ENCODE measurements at regions not wholly inside any gene's neighbourhood (a gene's known extent, or its start where the extent isn't known, plus 50 kb on each side); places are given as distances from the start of the nearest gene placed in this dataset.
"Not testable (repeated sequence)": the region's sequence is repeated elsewhere in the genome, so short reads cannot be mapped to it uniquely, and the experiment has no call there.

DNA sequence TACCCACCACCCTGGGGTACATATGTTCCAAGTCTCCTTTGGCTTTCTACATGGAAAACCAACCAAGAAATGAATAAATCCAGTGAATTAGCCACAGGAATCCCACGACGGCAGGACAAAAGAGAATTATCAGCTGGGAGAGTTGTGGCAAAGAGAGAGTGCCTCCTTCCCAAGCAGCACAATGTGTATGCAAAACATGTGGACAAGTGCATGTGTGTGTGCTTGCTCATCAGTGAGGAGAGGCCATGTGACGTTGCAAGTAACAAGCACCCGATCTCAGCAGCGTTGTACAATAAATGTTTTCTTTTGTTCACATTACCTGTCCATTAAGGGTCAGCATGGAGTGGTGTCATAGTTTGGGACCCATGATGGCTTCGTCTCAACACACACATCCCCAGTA is 50.0 kb upstream of the EMX2 start:
- no peak for TF ChIP-seq ZFX (IDR thresholded peaks at IDR 0.05; ENCODE audit: borderline replicate concordance)
- TF ChIP-seq, protein P1, sequence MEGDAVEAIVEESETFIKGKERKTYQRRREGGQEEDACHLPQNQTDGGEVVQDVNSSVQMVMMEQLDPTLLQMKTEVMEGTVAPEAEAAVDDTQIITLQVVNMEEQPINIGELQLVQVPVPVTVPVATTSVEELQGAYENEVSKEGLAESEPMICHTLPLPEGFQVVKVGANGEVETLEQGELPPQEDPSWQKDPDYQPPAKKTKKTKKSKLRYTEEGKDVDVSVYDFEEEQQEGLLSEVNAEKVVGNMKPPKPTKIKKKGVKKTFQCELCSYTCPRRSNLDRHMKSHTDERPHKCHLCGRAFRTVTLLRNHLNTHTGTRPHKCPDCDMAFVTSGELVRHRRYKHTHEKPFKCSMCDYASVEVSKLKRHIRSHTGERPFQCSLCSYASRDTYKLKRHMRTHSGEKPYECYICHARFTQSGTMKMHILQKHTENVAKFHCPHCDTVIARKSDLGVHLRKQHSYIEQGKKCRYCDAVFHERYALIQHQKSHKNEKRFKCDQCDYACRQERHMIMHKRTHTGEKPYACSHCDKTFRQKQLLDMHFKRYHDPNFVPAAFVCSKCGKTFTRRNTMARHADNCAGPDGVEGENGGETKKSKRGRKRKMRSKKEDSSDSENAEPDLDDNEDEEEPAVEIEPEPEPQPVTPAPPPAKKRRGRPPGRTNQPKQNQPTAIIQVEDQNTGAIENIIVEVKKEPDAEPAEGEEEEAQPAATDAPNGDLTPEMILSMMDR (IDR thresholded peaks at IDR 0.05) = no peak
- H3K27ac ChIP-seq = no peak overlapping the region

DNA sequence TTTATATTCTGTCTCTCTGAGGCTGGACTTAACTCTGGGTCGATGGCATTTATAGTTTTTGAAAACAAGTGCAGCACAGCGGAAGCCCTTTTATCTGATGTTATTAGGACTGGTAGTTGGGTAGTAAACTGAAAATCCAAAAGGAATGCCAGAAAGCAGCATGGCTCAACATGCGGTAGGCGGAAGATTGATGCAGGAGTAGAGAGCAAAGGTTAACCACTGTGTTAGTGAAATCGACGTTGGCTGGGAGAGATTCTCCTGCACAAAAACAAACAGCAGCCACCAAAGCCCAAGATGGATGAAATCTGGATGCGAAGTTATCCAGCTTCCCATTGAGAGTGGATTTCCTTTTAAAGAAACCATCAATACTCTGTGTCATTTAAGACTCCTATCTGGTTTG is 54.5 kb upstream of the EMX2 start:
- TF ChIP-seq, protein P1 (IDR thresholded peaks at IDR 0.05) = no peak
- no peak for TF ChIP-seq ZFX (IDR thresholded peaks at IDR 0.05; ENCODE audit: borderline replicate concordance)
- no peak overlapping the region for H3K27ac ChIP-seq

DNA sequence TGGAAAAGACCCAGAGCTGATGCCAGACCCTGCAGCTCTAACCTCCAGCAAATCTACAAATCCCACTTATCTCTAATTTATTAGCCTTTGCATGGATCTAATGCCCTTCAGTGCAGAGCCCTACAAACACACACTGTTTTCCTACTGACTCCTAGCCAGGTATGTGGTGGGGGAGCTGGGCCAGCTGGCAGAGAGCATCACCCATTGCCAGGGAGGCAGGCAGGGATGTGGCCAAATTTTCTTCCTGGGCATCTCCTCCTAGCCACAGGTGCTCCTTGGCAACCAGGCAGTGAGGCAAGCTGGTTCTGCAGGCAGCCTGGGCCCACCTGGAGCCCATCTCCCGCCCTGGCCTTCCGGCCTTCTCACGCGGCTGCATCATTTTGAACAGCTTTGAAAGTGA is 55.9 kb upstream of the EMX2 start:
- H3K27ac ChIP-seq = no peak overlapping the region

DNA sequence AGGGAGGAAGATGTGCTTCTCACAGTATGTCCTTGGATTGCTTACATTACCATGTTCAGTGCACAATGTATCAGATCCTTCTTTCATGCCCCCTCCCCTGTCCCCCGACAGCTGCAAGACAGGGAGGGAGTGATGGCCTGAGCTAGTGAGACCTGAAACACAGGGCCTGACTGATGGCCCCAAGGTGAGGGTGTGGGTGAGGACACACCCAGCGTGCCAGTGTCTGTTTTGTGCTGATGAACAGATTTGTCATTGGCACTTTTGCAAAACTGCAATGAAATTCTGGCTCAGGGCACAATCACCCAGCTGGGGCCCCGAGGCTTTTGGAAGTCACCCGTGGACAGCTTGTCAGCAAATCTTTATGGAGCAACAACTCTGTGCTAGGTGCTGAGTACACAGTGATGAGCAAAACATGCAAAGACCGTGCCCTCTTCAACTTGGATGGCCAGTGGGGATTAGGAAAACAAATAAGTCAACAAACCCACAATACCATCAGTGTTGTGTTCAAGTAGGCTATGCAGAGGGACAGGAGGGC is 59.4 kb upstream of the EMX2 start:
- H3K27ac ChIP-seq = no peak overlapping the region
- TF ChIP-seq, protein P1 (IDR thresholded peaks at IDR 0.05) = no peak
- TF ChIP-seq ZFX (IDR thresholded peaks at IDR 0.05; ENCODE audit: borderline replicate concordance) = no peak

More for the DNA sequence above, 55.9 kb upstream of the EMX2 start:
- TF ChIP-seq, protein P1 (IDR thresholded peaks at IDR 0.05) = no peak
- no peak for TF ChIP-seq ZFX (IDR thresholded peaks at IDR 0.05; ENCODE audit: borderline replicate concordance)

DNA sequence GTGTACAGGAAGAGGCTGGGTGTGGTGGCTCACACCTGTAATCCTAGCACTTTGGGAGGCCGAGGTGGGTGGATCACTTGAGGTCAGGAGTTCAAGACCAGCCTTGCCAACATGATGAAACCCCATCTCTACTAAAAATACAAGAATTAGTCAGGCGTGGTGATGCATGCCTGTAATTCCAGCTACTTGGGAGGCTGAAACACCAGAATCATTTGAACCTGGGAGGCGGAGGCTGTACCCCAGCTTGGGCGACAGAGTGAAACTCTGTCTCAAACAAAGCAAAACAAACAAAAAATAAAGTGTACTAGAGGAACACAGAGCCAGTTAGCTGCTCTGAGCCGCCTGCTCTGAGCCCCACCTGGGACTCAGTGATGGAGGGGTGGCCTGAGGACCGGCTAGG is 61.5 kb upstream of the EMX2 start:
- not testable (repeated sequence) for H3K27ac ChIP-seq

DNA sequence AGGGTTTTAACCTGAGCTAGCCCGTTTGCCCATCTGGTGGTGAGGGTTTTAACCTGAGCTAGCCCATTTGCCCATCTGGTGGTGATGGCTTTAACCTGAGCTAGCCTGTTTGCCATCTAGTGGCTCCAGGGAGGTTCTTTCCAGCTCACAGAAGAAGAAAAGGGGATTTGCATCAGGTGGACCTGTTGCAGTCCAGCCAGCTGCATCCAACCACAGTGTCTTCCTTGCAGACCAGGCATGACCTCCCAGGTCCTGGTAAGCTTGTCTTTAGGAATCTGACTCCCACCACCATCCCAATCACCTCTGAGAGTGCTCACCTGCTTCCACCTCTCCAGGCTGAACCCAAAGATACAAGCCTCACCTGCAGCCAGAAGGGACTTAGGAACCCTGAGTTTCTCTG is 62.4 kb upstream of the EMX2 start:
- H3K27ac ChIP-seq = no peak overlapping the region
- TF ChIP-seq, protein P1 (IDR thresholded peaks at IDR 0.05) = no peak

DNA sequence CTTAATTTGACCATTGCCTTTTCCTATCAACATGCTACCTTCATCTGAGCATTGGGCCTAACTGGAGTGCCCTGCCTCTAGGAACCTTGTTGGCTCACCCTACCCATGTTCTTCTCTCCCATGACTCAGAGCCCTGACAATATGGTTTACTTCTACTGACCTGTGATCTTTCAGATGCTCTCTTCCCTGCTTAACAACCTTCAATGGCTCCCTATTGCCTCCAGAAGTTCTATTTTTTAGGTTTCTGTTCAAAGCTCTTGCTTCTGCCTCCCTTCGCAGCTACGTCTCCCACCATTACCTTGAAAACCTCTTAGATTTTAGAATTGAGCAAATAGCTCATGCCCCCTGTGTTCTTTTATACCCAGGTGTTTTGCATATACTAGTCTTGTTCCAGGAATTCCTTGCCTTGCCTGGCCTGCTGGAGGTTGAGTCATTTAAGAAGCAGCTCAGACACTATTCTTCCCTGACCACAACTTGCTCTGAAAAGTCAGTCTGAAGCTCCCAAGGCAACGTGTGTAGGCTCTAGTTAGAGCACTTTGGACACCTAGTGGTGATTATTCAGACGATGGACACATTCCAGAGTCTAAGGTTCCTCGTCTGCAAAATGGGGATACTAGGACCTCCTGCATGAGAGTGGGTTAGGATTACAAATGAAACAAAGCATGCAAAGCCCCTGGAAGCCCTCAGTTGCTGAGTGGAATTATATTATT is 64.4 kb upstream of the EMX2 start:
- TF ChIP-seq, protein P1 (IDR thresholded peaks at IDR 0.05) = no peak
- no peak overlapping the region for H3K27ac ChIP-seq

Measured in 22Rv1 (cell line).